OCI-LY7 (cell line): ENCODE measurements at regions not wholly inside any gene's neighbourhood (a gene's known extent, or its start where the extent isn't known, plus 50 kb on each side); places are given as distances from the start of the nearest gene placed in this dataset.

Experiments
- BruUV-seq: library from RNA; stranded (reverse); fragments of 400-500 nt; replicated peaks from 2 replicates; lab custom pipeline; 2021; lab: Mats Ljungman, UMichigan
- CTCF ChIA-PET: fragments of 300-600 bp; sonication (Branson Sonifier 250); formaldehyde crosslinking; loops from one replicate; lab custom pipeline; 2022; ENCODE audit warnings: antibody characterized with exemption; ENCODE audit not compliant: unreplicated experiment; lab: Charles Lee
- POLR2A ChIA-PET: fragments of 300-600 bp; sonication (Branson Sonifier 250); formaldehyde crosslinking; loops from one replicate; lab custom pipeline; 2022; ENCODE audit warnings: antibody characterized with exemption; lab: Charles Lee
- DNase-seq: peaks from one replicate; pipeline ENCODE4 v3.0.0-alpha.2; 2015; ENCODE audit warnings: low spot score
- H2AFZ ChIP-seq: fragments of 200-600 bp; sonication (generic), shearing (Covaris generic); 2 replicates; pipeline ENCODE4 v1.6.1; 2014; ENCODE audit warnings: mild to moderate bottlenecking, antibody characterized with exemption, low read length, moderate library complexity
- H3K27ac ChIP-seq: fragments of 200-600 bp; sonication (generic); 2 replicates; pipeline ENCODE4 v1.5.1; 2014; ENCODE audit warnings: mixed run types, low read depth, mild to moderate bottlenecking, moderate library complexity, low read length, inconsistent platforms; ENCODE audit not compliant: poor library complexity, severe bottlenecking
- H3K36me3 ChIP-seq: fragments of 200-600 bp; sonication (generic); 2 replicates; pipeline ENCODE4 v1.6.1; 2014; ENCODE audit warnings: mild to moderate bottlenecking, antibody characterized with exemption, low read length, moderate library complexity, mixed read lengths; ENCODE audit not compliant: insufficient read depth
- H3K4me1 ChIP-seq: fragments of 200-600 bp; sonication (generic); 2 replicates; pipeline ENCODE4 v1.5.1; 2014; ENCODE audit warnings: mild to moderate bottlenecking, low read length; ENCODE audit not compliant: insufficient read depth, poor library complexity, severe bottlenecking
- H3K4me2 ChIP-seq: fragments of 200-600 bp; sonication (generic); 2 replicates; pipeline ENCODE4 v1.6.1; 2014; ENCODE audit warnings: mild to moderate bottlenecking, low read length
- H3K4me3 ChIP-seq: fragments of 200-600 bp; sonication (generic); 2 replicates; pipeline ENCODE4 v1.5.1; 2014; ENCODE audit warnings: mild to moderate bottlenecking, low read depth, low read length; ENCODE audit not compliant: poor library complexity, severe bottlenecking
- H3K79me2 ChIP-seq: fragments of 200-600 bp; sonication (generic); 2 replicates; pipeline ENCODE4 v1.6.1; 2016; ENCODE audit warnings: low read depth, mild to moderate bottlenecking, low read length, moderate library complexity, mixed read lengths; ENCODE audit not compliant: insufficient read depth
- H3K9me2 ChIP-seq: fragments of 200-600 bp; sonication (generic); 2 replicates; pipeline ENCODE4 v1.6.1; 2016; ENCODE audit warnings: mild to moderate bottlenecking, low read length, mixed read lengths; ENCODE audit not compliant: insufficient read depth
- H3K9me3 ChIP-seq: fragments of 200-600 bp; sonication (generic); 2 replicates; pipeline ENCODE4 v1.6.1; 2014; ENCODE audit warnings: mild to moderate bottlenecking, mixed run types, low read length, mixed read lengths
- H4K20me1 ChIP-seq: fragments of 200-600 bp; sonication (generic); 2 replicates; pipeline ENCODE4 v1.6.1; 2014; ENCODE audit warnings: mild to moderate bottlenecking, antibody characterized with exemption, low read length, moderate library complexity, mixed read lengths; ENCODE audit not compliant: insufficient read depth
- CTCF ChIP-seq: fragments of 200-600 bp; sonication (generic); conservative IDR thresholded peaks from 2 replicates; pipeline ENCODE4 v1.5.1; 2014; ENCODE audit warnings: mild to moderate bottlenecking, antibody characterized with exemption, low read length, moderate library complexity, mixed read lengths
- EZH2phosphoT487 ChIP-seq: fragments of 200-600 bp; sonication (generic); IDR thresholded peaks from 2 replicates; pipeline ENCODE4 v1.6.1; 2018; ENCODE audit warnings: low read depth, borderline replicate concordance, mild to moderate bottlenecking, mixed run types, antibody characterized with exemption, low read length, moderate library complexity, mixed read lengths
- intact Hi-C: fragments of 100-400 bp; cut with micrococcal nuclease; formaldehyde crosslinking; loops from one replicate; pipeline ENCODE4 v1.10.0; 2022; ENCODE audit not compliant: unreplicated experiment

- Histone ChIP-seq H3K9me3 (no peaks in the 10 kb centered on the region), H3K4me1 (no peaks in the 10 kb centered on the region), H3K79me2 (no peaks in the 10 kb centered on the region), H3K4me2 (no peak overlapping the region), H3K9me2 (no peaks in the 10 kb centered on the region), H3K27ac (no peak overlapping the region), H3K36me3 (no peaks in the 10 kb centered on the region), H2AFZ (no peak overlapping the region), H3K4me3 (no peak overlapping the region), H4K20me1 (no peaks in the 10 kb centered on the region)
- intact Hi-C loops: no loop called here
- no peak for DNase-seq
- CTCF ChIA-PET: no interaction called here
- POLR2A ChIA-PET: no interaction called here
- TF ChIP-seq CTCF (no peak), EZH2phosphoT487 (no peak)
- BruUV-seq: no TSS peak
Measured at GRCh38 chr2:866887-867286, 83.8 kb upstream of the SNTG2 start.

GRCh38 chr2:866009-866680, 84.5 kb upstream of the SNTG2 start:
- no peaks in the 10 kb centered on the region for H3K4me1 ChIP-seq
- no peak for DNase-seq
- H3K4me3 ChIP-seq: no peak overlapping the region
- H3K9me2 ChIP-seq: no peaks in the 10 kb centered on the region
- POLR2A ChIA-PET: no interaction called here
- H3K79me2 ChIP-seq: no peaks in the 10 kb centered on the region
- H3K27ac ChIP-seq: no peak overlapping the region
- H3K4me2 ChIP-seq: no peak overlapping the region
- H2AFZ ChIP-seq: no peak overlapping the region
- no peaks in the 10 kb centered on the region for H4K20me1 ChIP-seq
- BruUV-seq: no TSS peak
- TF ChIP-seq CTCF (no peak), EZH2phosphoT487 (no peak)
- H3K9me3 ChIP-seq: no peaks in the 10 kb centered on the region
- no peaks in the 10 kb centered on the region for H3K36me3 ChIP-seq
- CTCF ChIA-PET: no interaction called here
- intact Hi-C loops: no loop called here

GRCh38 chr2:864501-865106, 86.0 kb upstream of the SNTG2 start:
- Histone ChIP-seq H3K79me2 (no peaks in the 10 kb centered on the region), H3K36me3 (no peaks in the 10 kb centered on the region), H3K27ac (no peak overlapping the region), H3K4me2 (no peak overlapping the region), H3K9me2 (no peaks in the 10 kb centered on the region), H4K20me1 (no peaks in the 10 kb centered on the region), H3K9me3 (no peaks in the 10 kb centered on the region), H3K4me3 (no peak overlapping the region), H2AFZ (no peak overlapping the region), H3K4me1 (no peaks in the 10 kb centered on the region)
- ChIA-PET CTCF (no interaction called here), POLR2A (no interaction called here)
- BruUV-seq: no TSS peak
- intact Hi-C loops: no loop called here
- DNase-seq: no peak
- TF ChIP-seq EZH2phosphoT487 (no peak), CTCF (no peak)
